Left lung (tissue), 4 donors: ENCODE measurements at regions not wholly inside any gene's neighbourhood (a gene's known extent, or its start where the extent isn't known, plus 50 kb on each side); places are given as distances from the start of the nearest gene placed in this dataset.

Experiments
- ATAC-seq: fragments of 200-7000 bp; cut with Tn5 transposase; one replicate; pipeline ENCODE4 v1.9.1; 2020; ENCODE audit warnings: moderate library complexity
- DNase-seq, 4 donors: peaks; one replicate each; pipeline ENCODE4 v3.0.0-alpha.2; 2013 to 2020
- H3K27ac ChIP-seq, 2 donors: fragments of 200-600 bp; sonication (generic) in 1 of 2; one replicate each; pipeline versions ENCODE4 v1.5.0 to v1.8.0; 2020 to 2021
- H3K27me3 ChIP-seq, 2 donors: fragments of 200-600 bp; sonication (generic) in 1 of 2; one replicate each; pipeline versions ENCODE4 v1.5.0 to v1.8.0; 2020 to 2021
- H3K36me3 ChIP-seq, 2 donors: fragments of 200-600 bp; sonication (generic) in 1 of 2; one replicate each; pipeline versions ENCODE4 v1.5.0 to v1.8.0; 2020 to 2021
- H3K4me1 ChIP-seq, 2 donors: fragments of 200-600 bp; one replicate each; pipeline ENCODE4 v1.8.0; 2021
- H3K4me3 ChIP-seq, 2 donors: fragments of 200-600 bp; sonication (generic) in 1 of 2; one replicate each; pipeline versions ENCODE4 v1.5.0 to v1.8.0; 2020 to 2021; ENCODE audit warnings: mild to moderate bottlenecking in 1 of 2
- H3K9me3 ChIP-seq, 2 donors: fragments of 200-600 bp; sonication (generic) in 1 of 2; one replicate each; pipeline versions ENCODE4 v1.5.0 to v1.8.0; 2020 to 2021
- intact Hi-C, 2 donors: fragments of 100-400 bp; cut with DNase I; formaldehyde crosslinking; loops; one replicate each; pipeline versions ENCODE4 v1.11.2 to v1.14.2; 2022
- TF ChIP-seq, protein P1 (sequence below), 2 donors: fragments of 200-600 bp; sonication (generic) in 1 of 2; IDR thresholded peaks; one replicate each; pipeline versions ENCODE4 v1.5.0 to v1.8.0; 2021; ENCODE audit warnings: antibody characterized with exemption in 2 of 2
- donor health status: DM: no; HTN: yes; CAD: no.
- donor health status: DM: no; HTN: no; CAD: no.

DNA sequence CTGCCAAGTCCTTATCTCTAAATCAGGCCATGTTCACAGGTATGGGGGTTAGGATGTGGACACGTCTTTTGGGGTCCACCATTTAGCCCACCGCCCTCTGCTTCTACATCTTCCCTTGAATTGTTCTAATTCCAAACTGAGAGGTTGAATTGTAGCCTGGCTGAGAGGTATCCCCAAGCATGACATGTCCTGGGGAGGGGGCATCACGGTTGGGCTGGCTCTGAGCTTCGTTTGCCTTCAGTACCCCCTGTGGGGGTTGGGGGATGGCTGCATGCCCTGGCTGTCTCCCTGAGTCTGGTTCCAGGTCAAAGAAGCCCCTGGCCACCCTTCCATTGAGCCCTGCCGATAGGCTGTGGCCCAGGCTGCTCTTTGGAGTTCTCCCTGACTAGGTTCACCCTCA, 204.6 kb downstream of the GLRX3 start:
- H3K4me1 ChIP-seq: no peaks in the 10 kb centered on the region
- TF ChIP-seq, protein P1, sequence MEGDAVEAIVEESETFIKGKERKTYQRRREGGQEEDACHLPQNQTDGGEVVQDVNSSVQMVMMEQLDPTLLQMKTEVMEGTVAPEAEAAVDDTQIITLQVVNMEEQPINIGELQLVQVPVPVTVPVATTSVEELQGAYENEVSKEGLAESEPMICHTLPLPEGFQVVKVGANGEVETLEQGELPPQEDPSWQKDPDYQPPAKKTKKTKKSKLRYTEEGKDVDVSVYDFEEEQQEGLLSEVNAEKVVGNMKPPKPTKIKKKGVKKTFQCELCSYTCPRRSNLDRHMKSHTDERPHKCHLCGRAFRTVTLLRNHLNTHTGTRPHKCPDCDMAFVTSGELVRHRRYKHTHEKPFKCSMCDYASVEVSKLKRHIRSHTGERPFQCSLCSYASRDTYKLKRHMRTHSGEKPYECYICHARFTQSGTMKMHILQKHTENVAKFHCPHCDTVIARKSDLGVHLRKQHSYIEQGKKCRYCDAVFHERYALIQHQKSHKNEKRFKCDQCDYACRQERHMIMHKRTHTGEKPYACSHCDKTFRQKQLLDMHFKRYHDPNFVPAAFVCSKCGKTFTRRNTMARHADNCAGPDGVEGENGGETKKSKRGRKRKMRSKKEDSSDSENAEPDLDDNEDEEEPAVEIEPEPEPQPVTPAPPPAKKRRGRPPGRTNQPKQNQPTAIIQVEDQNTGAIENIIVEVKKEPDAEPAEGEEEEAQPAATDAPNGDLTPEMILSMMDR (IDR thresholded peaks at IDR 0.05): no peak
- H3K36me3 ChIP-seq: no peaks in the 10 kb centered on the region
- no peak overlapping the region for H3K4me3 ChIP-seq
- intact Hi-C loops: no loop called here
- H3K27ac ChIP-seq: no peak overlapping the region
- ATAC-seq: no peak
- no peaks in the 10 kb centered on the region for H3K9me3 ChIP-seq
- H3K27me3 ChIP-seq: peaks cover 0 to 50% of the 10 kb centered on the region in 2 donors
- no peak for DNase-seq

DNA sequence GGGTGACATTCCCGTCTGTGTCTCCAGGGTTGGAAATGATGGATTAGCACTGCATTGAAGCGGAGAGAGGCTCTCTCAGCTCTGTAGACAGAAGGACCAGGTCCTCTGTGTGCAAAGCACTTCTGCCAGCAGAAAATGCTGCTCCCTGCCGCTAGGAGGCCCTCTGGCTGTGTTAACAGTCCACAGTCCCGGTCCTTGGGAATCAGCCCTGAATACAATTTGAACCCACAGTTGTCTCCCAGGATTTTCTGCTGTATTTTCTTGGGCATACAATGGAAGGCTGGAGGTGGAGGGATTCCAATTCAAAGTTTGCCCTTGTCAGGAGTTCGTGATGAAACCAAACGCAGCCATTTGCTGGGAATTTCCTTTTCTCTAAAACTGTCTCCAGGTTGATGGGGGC, 205.2 kb downstream of the GLRX3 start:
- peak; percentile 71 for ATAC-seq
- intact Hi-C loops: no loop called here
- no peaks in the 10 kb centered on the region for H3K36me3 ChIP-seq
- no peak overlapping the region for H3K4me3 ChIP-seq
- TF ChIP-seq, protein P1 (IDR thresholded peaks at IDR 0.05): peak in 1 of 2 donors; percentile 35
- no peak overlapping the region for H3K27ac ChIP-seq
- peak in 1 of 4 donors; percentile 33 for DNase-seq
- peaks cover 0 to 45% of the 10 kb centered on the region in 2 donors for H3K27me3 ChIP-seq
- no peaks in the 10 kb centered on the region for H3K9me3 ChIP-seq
- H3K4me1 ChIP-seq: no peaks in the 10 kb centered on the region

DNA sequence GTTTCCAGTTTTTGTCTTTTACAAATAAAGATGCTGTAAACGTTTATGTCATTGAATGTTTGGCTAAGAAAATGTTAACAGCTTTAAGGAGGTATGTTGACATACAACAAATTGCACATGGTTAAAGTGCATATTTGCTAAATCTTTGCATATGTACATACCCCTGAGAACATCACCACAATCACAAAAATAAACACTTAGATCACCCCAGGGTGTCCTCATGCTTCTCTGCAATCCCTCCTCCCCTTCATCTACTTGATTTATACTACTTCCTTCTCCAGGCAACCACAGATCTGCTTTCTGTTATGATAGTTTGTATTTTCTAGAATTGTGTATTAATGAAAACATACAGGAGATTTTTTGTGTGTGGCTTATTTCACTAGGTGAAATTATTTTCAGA, 209.5 kb downstream of the GLRX3 start:
- H3K4me3 ChIP-seq: no peak overlapping the region
- H3K9me3 ChIP-seq: peaks cover 0 to 2% of the 10 kb centered on the region in 2 donors
- DNase-seq (no peak), ATAC-seq (no peak)
- no peaks in the 10 kb centered on the region for H3K4me1 ChIP-seq
- intact Hi-C loops: no loop called here
- TF ChIP-seq, protein P1 (IDR thresholded peaks at IDR 0.05): no peak
- peaks cover 0 to 23% of the 10 kb centered on the region in 2 donors for H3K27me3 ChIP-seq
- H3K36me3 ChIP-seq: no peaks in the 10 kb centered on the region
- H3K27ac ChIP-seq: no peak overlapping the region

DNA sequence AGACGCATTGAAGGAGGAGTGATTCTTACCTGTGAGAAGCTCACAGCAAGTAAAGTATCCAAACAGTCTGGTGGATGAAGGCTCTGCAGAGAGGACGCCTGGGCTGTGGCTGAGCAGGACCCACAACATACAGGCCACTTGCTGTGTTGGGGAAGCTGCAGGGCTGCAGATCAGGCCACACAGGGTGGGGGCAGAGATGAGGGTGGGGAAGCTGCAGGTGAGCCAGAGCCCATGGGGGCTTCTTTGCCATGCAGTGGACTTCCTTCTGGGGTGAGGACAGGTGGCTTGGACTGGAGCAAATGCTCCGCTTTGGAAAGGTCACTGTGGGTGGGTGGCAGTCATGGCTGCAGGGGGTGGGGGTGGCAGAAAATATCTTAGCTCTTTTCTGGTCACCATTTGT, 214.8 kb downstream of the GLRX3 start:
- Histone ChIP-seq H3K27me3 (no peaks in the 10 kb centered on the region), H3K4me1 (no peaks in the 10 kb centered on the region), H3K4me3 (no peak overlapping the region), H3K9me3 (peaks cover 0 to 2% of the 10 kb centered on the region in 2 donors), H3K36me3 (no peaks in the 10 kb centered on the region), H3K27ac (no peak overlapping the region)
- ATAC-seq (no peak), DNase-seq (no peak)
- intact Hi-C loops: no loop called here
- TF ChIP-seq, protein P1 (IDR thresholded peaks at IDR 0.05): no peak

DNA sequence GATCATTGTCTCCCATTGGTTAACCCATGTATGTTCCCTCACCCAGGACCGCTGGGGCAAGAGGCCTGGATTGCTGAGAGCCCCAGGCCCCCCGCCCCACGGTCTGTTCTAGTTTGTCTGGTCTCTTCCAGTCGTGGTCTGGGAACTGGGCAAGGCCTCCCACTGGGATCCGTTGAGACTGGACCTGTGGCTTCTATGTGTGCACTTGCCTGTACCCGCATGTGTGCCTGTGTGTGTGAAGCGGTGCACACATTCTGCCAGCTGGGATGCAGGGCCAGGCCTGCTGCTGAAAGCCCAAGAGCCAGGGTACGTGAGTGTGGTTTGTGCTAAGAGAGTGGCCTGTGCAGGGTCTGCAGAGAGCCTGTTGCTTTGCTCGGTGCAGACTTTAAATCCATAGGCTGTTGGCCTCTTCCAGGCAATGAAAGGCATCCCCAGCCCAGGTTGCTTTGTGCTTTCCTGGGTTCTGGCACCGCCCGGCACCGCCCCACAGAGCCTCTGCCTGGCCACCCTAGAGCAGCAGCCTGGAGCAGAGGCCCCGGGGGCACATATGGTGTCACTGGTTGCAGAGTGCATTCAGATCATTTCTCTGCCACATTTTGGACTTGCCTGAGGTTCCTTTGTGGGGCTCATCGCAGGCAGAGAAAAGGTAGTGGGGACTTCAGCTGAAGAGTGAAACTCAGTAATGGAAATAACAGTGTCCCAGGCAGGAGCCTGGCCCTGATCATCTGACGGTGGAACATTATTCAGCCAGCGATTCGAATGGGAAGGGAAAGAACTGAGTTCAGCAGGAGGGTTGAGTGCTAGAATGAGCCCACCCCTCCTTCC, 215.5 kb downstream of the GLRX3 start:
- TF ChIP-seq, protein P1 (IDR thresholded peaks at IDR 0.05): no peak
- ATAC-seq (no peak), DNase-seq (no peak)
- H3K4me3 ChIP-seq: no peak overlapping the region
- intact Hi-C loops: no loop called here
- peaks cover 0 to 2% of the 10 kb centered on the region in 2 donors for H3K9me3 ChIP-seq
- H3K27me3 ChIP-seq: no peaks in the 10 kb centered on the region
- H3K36me3 ChIP-seq: no peaks in the 10 kb centered on the region
- no peaks in the 10 kb centered on the region for H3K4me1 ChIP-seq
- no peak overlapping the region for H3K27ac ChIP-seq
